A549 (cell line): ENCODE measurements at regions not wholly inside any gene's neighbourhood (a gene's known extent, or its start where the extent isn't known, plus 50 kb on each side); places are given as distances from the start of the nearest gene placed in this dataset.

ENCODE experiments used
- ATAC-seq, 2 experiments: fragments of 200-7000 bp in 1 of 2; fragments of >200 bp in 1 of 2; cut with Nextera tagmentation in 1 of 2; cut with Tn5 transposase in 1 of 2; 3 replicates each; pipeline versions ENCODE4 v1.8.0 to v1.9.1; 2018 to 2020; ENCODE audit warnings: mild to moderate bottlenecking in 1 of 2, moderate library complexity in 1 of 2
- CTCF ChIA-PET: fragments of 300-600 bp; sonication (Branson Sonifier 250); formaldehyde crosslinking; extraction: SDS; loops from one replicate; lab custom pipeline; 2021; ENCODE audit warnings: antibody characterized with exemption, inconsistent platforms; lab: Yijun Ruan, JAX
- POLR2A ChIA-PET: fragments of 350-600 bp; formaldehyde crosslinking; extraction: SDS; loops from one replicate; lab custom pipeline; 2021; ENCODE audit warnings: antibody characterized with exemption, inconsistent platforms; lab: Yijun Ruan, JAX
- DNase-seq, 2 experiments: peaks; one replicate each; pipeline versions ENCODE4 v3.0.0 to v3.0.0-alpha.2; 2011 to 2016; ENCODE audit warnings: low read depth in 1 of 2, low spot score in 1 of 2
- FAIRE-seq: peaks from 2 replicates; lab custom pipeline; 2011; peaks lifted over from hg19 to GRCh38; lab: Jason Lieb, UNC
- H3K27ac ChIP-seq, 2 experiments: fragments of >200 bp; sonication (Bioruptor Twin); formaldehyde crosslinking; 3 replicates each; pipeline ENCODE4 v1.5.1; 2016 to 2017
- H3K4me1 ChIP-seq: fragments of >200 bp; sonication (Bioruptor Twin); formaldehyde crosslinking; 3 replicates; pipeline ENCODE4 v1.6.1; 2016
- H3K4me2 ChIP-seq: fragments of >200 bp; sonication (Bioruptor Twin); formaldehyde crosslinking; 3 replicates; pipeline ENCODE4 v1.6.1; 2016
- H3K4me3 ChIP-seq: fragments of >200 bp; sonication (Bioruptor Twin); formaldehyde crosslinking; 3 replicates; pipeline ENCODE4 v1.5.1; 2016
- H3K9me3 ChIP-seq: fragments of >200 bp; sonication (Bioruptor Twin); formaldehyde crosslinking; 3 replicates; pipeline ENCODE4 v1.6.1; 2016
- BHLHE40 ChIP-seq: IDR thresholded peaks from 2 replicates; pipeline ENCODE4 v1.6.1; 2012; ENCODE audit warnings: low read depth, low read length, inconsistent platforms
- CBX8 ChIP-seq: fragments of 200-600 bp; sonication (generic); IDR thresholded peaks from 2 replicates; pipeline ENCODE4 v1.6.1; 2016
- CEBPB ChIP-seq, 2 experiments: fragments of >200 bp in 1 of 2; sonication (Bioruptor Twin) in 1 of 2; formaldehyde crosslinking in 1 of 2; IDR thresholded peaks; 2 replicates each; pipeline ENCODE4 v1.6.1; 2012 to 2016
- CHD2 ChIP-seq: fragments of 150-350 bp; IDR thresholded peaks from 2 replicates; pipeline ENCODE4 v1.6.1; 2014; ENCODE audit warnings: low read length; ENCODE audit not compliant: partially characterized antibody
- EP300 ChIP-seq, 2 experiments: fragments of >200 bp; sonication (Bioruptor Twin); formaldehyde crosslinking; IDR thresholded peaks; 2 replicates in 1 of 2; 3 replicates in 1 of 2; pipeline ENCODE4 v1.6.1; 2016 to 2017
- GATA3 ChIP-seq: IDR thresholded peaks from 2 replicates; pipeline ENCODE4 v1.6.1; 2012; ENCODE audit warnings: borderline replicate concordance
- HOXB5 ChIP-seq: fragments of 250-450 bp; sonication (Bioruptor Pico); IDR thresholded peaks from 2 replicates; pipeline ENCODE4 v1.5.0; 2020; ENCODE audit warnings: mild to moderate bottlenecking, moderate library complexity
- JUN ChIP-seq, 2 experiments: fragments of >200 bp; sonication (Bioruptor Twin); formaldehyde crosslinking; IDR thresholded peaks; 2 replicates in 1 of 2; 3 replicates in 1 of 2; pipeline ENCODE4 v1.6.1; 2016 to 2017
- JUNB ChIP-seq: fragments of >200 bp; sonication (Bioruptor Twin); formaldehyde crosslinking; IDR thresholded peaks from 2 replicates; pipeline ENCODE4 v1.6.1; 2016
- MYC ChIP-seq: IDR thresholded peaks from 2 replicates; pipeline ENCODE4 v1.6.1; 2012; ENCODE audit warnings: mild to moderate bottlenecking, inconsistent platforms, low read length, improper control_type of control experiment, borderline replicate concordance
- POLR2A ChIP-seq: IDR thresholded peaks from 2 replicates; pipeline ENCODE4 v1.6.1; 2012; ENCODE audit warnings: mild to moderate bottlenecking, low read length
- RARB ChIP-seq: fragments of 250-450 bp; sonication (Bioruptor Pico); IDR thresholded peaks from 2 replicates; pipeline ENCODE4 v1.8.0; 2021; ENCODE audit warnings: mild to moderate bottlenecking, moderate library complexity
- RCOR1 ChIP-seq: fragments of 150-350 bp; IDR thresholded peaks from 2 replicates; pipeline ENCODE4 v1.6.1; 2014; ENCODE audit warnings: antibody characterized with exemption, low read length, low read depth
- SREBF2 ChIP-seq: fragments of 450-650 bp; IDR thresholded peaks from 2 replicates; pipeline ENCODE4 v1.6.1; 2014; ENCODE audit warnings: mild to moderate bottlenecking, moderate library complexity
- ZC3H11A ChIP-seq: fragments of 450-650 bp; IDR thresholded peaks from 2 replicates; pipeline ENCODE4 v1.6.1; 2014; ENCODE audit warnings: antibody characterized with exemption, mild to moderate bottlenecking
- ZNF302 ChIP-seq: fragments of 250-450 bp; sonication (Bioruptor Pico); IDR thresholded peaks from 2 replicates; pipeline ENCODE4 v1.9.0; 2021; ENCODE audit warnings: inconsistent platforms, mild to moderate bottlenecking, moderate library complexity
- ZSCAN20 ChIP-seq: fragments of 250-450 bp; sonication (Bioruptor Pico); IDR thresholded peaks from 2 replicates; pipeline ENCODE4 v1.8.0; 2022; ENCODE audit warnings: mild to moderate bottlenecking, moderate library complexity
- WGBS: methylation state at CpG from one replicate; pipeline ENCODE4 v1.1.6; 2017; ENCODE audit errors: missing lambda C conversion rate; 5-methylcytosine and 5-hydroxymethylcytosine counted together
- TF ChIP-seq, protein P1 (sequence below): fragments of >200 bp; sonication (Bioruptor Twin); formaldehyde crosslinking; IDR thresholded peaks from 3 replicates; pipeline ENCODE4 v1.6.1; 2016
- TF ChIP-seq, protein P2 (sequence below): fragments of >200 bp; sonication (Bioruptor Twin); formaldehyde crosslinking; IDR thresholded peaks from 3 replicates; pipeline ENCODE4 v1.5.1; 2016
- TF ChIP-seq, protein P3 (sequence below): fragments of 200-600 bp; sonication (generic); IDR thresholded peaks from 2 replicates; pipeline ENCODE4 v1.6.1; 2016; ENCODE audit warnings: antibody characterized with exemption, mild to moderate bottlenecking, moderate library complexity
- TF ChIP-seq, protein P4 (sequence below): IDR thresholded peaks from 2 replicates; pipeline ENCODE4 v1.6.1; 2012
- TF ChIP-seq, protein P5 (sequence below): fragments of 450-650 bp; IDR thresholded peaks from 2 replicates; pipeline ENCODE4 v1.6.1; 2014; ENCODE audit warnings: antibody characterized with exemption
- TF ChIP-seq, protein P6 (sequence below): fragments of 250-450 bp; sonication (Bioruptor Pico); IDR thresholded peaks from 2 replicates; pipeline ENCODE4 v1.5.0; 2021; ENCODE audit warnings: mild to moderate bottlenecking, moderate library complexity, borderline replicate concordance
- TF ChIP-seq, protein P7 (sequence below): fragments of >200 bp; sonication (Bioruptor Twin); formaldehyde crosslinking; IDR thresholded peaks from 2 replicates; pipeline ENCODE4 v1.6.1; 2016

DNA sequence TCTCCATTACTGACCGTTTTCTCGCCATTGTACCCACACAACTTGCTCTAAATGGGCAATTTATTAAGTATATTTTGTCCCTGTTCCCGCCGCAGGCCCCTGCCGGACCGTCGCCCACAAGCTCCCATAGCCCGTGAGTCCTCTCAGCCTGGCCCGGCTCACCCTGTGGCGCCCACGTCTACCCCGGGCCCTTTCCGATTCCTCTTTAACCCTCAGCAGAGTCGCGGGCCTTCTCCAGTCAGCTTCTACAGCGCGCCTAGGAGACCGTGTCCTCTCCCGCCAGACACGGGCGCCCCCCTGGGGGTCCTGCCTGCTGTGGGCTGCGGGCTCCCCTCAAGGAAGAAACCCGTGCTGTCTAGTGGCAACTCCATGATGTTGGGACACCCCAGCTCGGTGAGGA lies 57.8 kb upstream of the SPATA31E1 start:
- Histone ChIP-seq H3K4me3 (no peak overlapping the region), H3K4me2 (no peak overlapping the region), H3K9me3 (no peaks in the 10 kb centered on the region), H3K4me1 (peaks cover 3% of the 10 kb centered on the region; the same call in 2 of the 3 replicates), H3K27ac (no peak overlapping the region)
- WGBS, result 93% methylated on average over 16 of the region's 24 CpGs
- ATAC-seq (no peak), FAIRE-seq (no peak), DNase-seq (no peak)
- CTCF ChIA-PET, result interaction anchor here (2.0 to 2.2 kb wide), 2 partner anchors 11 to 12 kb away, joined by 7 to 8 read pairs; no protein-coding TSS in a partner anchor
- TF ChIP-seq, protein P1, sequence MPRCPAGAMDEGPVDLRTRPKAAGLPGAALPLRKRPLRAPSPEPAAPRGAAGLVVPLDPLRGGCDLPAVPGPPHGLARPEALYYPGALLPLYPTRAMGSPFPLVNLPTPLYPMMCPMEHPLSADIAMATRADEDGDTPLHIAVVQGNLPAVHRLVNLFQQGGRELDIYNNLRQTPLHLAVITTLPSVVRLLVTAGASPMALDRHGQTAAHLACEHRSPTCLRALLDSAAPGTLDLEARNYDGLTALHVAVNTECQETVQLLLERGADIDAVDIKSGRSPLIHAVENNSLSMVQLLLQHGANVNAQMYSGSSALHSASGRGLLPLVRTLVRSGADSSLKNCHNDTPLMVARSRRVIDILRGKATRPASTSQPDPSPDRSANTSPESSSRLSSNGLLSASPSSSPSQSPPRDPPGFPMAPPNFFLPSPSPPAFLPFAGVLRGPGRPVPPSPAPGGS, result no peak
- no peak for TF ChIP-seq CEBPB (IDR thresholded peaks at IDR 0.05)
- no peak for TF ChIP-seq CHD2
- TF ChIP-seq, protein P2, sequence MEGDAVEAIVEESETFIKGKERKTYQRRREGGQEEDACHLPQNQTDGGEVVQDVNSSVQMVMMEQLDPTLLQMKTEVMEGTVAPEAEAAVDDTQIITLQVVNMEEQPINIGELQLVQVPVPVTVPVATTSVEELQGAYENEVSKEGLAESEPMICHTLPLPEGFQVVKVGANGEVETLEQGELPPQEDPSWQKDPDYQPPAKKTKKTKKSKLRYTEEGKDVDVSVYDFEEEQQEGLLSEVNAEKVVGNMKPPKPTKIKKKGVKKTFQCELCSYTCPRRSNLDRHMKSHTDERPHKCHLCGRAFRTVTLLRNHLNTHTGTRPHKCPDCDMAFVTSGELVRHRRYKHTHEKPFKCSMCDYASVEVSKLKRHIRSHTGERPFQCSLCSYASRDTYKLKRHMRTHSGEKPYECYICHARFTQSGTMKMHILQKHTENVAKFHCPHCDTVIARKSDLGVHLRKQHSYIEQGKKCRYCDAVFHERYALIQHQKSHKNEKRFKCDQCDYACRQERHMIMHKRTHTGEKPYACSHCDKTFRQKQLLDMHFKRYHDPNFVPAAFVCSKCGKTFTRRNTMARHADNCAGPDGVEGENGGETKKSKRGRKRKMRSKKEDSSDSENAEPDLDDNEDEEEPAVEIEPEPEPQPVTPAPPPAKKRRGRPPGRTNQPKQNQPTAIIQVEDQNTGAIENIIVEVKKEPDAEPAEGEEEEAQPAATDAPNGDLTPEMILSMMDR, result no peak
- TF ChIP-seq, protein P3, sequence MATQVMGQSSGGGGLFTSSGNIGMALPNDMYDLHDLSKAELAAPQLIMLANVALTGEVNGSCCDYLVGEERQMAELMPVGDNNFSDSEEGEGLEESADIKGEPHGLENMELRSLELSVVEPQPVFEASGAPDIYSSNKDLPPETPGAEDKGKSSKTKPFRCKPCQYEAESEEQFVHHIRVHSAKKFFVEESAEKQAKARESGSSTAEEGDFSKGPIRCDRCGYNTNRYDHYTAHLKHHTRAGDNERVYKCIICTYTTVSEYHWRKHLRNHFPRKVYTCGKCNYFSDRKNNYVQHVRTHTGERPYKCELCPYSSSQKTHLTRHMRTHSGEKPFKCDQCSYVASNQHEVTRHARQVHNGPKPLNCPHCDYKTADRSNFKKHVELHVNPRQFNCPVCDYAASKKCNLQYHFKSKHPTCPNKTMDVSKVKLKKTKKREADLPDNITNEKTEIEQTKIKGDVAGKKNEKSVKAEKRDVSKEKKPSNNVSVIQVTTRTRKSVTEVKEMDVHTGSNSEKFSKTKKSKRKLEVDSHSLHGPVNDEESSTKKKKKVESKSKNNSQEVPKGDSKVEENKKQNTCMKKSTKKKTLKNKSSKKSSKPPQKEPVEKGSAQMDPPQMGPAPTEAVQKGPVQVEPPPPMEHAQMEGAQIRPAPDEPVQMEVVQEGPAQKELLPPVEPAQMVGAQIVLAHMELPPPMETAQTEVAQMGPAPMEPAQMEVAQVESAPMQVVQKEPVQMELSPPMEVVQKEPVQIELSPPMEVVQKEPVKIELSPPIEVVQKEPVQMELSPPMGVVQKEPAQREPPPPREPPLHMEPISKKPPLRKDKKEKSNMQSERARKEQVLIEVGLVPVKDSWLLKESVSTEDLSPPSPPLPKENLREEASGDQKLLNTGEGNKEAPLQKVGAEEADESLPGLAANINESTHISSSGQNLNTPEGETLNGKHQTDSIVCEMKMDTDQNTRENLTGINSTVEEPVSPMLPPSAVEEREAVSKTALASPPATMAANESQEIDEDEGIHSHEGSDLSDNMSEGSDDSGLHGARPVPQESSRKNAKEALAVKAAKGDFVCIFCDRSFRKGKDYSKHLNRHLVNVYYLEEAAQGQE, result no peak
- TF ChIP-seq, protein P4, sequence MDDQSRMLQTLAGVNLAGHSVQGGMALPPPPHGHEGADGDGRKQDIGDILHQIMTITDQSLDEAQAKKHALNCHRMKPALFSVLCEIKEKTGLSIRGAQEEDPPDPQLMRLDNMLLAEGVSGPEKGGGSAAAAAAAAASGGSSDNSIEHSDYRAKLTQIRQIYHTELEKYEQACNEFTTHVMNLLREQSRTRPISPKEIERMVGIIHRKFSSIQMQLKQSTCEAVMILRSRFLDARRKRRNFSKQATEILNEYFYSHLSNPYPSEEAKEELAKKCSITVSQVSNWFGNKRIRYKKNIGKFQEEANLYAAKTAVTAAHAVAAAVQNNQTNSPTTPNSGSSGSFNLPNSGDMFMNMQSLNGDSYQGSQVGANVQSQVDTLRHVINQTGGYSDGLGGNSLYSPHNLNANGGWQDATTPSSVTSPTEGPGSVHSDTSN, result no peak
- TF ChIP-seq RCOR1, result no peak
- no peak for TF ChIP-seq RARB (CRISPR knock-in tag)
- TF ChIP-seq CBX8, result no peak
- TF ChIP-seq SREBF2, result no peak
- TF ChIP-seq, protein P5, sequence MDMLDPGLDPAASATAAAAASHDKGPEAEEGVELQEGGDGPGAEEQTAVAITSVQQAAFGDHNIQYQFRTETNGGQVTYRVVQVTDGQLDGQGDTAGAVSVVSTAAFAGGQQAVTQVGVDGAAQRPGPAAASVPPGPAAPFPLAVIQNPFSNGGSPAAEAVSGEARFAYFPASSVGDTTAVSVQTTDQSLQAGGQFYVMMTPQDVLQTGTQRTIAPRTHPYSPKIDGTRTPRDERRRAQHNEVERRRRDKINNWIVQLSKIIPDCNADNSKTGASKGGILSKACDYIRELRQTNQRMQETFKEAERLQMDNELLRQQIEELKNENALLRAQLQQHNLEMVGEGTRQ, result no peak
- TF ChIP-seq ZNF302 (CRISPR knock-in tag), result no peak
- no peak for TF ChIP-seq ZC3H11A
- no peak for TF ChIP-seq HOXB5 (CRISPR knock-in tag)
- TF ChIP-seq GATA3, result no peak
- POLR2A ChIA-PET, result no interaction called here

DNA sequence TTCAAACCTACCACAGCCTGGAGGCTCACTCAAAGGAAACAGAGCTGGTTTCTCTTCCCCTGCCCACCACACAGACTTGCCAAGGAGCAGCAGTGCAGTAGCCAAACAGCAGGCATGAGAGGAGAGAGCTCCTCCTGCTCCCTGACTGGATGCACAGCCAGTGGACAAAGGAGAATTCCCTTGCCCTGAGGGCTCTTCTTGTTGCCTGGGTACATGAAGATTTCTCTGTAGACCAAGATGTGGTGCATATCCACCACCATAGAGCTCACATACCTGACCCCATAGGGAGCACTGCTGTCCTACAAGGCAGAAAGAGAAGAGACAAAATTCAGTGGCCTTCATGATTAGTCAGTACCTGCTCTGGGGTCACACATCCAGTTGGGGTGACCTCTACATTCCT lies 56.3 kb upstream of the SPATA31E1 start:
- Histone ChIP-seq H3K4me1 (peaks cover 3% of the 10 kb centered on the region; the same call in 2 of the 3 replicates), H3K9me3 (no peaks in the 10 kb centered on the region), H3K4me3 (no peak overlapping the region), H3K4me2 (no peak overlapping the region), H3K27ac (no peak overlapping the region)
- DNase-seq (no peak), ATAC-seq (no peak), FAIRE-seq (no peak)
- ChIA-PET CTCF (interaction anchor here (0.8 to 3.3 kb wide), 5 partner anchors 11 to 142 kb away, joined by 3 to 11 read pairs (median 7); no protein-coding TSS in a partner anchor), POLR2A (no interaction called here)
- TF ChIP-seq RCOR1 (no peak), CBX8 (no peak), JUN (IDR thresholded peaks at IDR 0.05) (no peak), RARB (CRISPR knock-in tag) (no peak), MYC (no peak), CHD2 (no peak), POLR2A (no peak), ZSCAN20 (no peak), BHLHE40 (no peak), EP300 (IDR thresholded peaks at IDR 0.05) (no peak), JUNB (no peak)
- TF ChIP-seq, protein P6, sequence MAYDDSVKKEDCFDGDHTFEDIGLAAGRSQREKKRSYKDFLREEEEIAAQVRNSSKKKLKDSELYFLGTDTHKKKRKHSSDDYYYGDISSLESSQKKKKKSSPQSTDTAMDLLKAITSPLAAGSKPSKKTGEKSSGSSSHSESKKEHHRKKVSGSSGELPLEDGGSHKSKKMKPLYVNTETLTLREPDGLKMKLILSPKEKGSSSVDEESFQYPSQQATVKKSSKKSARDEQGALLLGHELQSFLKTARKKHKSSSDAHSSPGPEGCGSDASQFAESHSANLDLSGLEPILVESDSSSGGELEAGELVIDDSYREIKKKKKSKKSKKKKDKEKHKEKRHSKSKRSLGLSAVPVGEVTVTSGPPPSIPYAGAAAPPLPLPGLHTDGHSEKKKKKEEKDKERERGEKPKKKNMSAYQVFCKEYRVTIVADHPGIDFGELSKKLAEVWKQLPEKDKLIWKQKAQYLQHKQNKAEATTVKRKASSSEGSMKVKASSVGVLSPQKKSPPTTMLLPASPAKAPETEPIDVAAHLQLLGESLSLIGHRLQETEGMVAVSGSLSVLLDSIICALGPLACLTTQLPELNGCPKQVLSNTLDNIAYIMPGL (CRISPR knock-in tag), result no peak
- TF ChIP-seq, protein P1, result no peak
- TF ChIP-seq, protein P7, sequence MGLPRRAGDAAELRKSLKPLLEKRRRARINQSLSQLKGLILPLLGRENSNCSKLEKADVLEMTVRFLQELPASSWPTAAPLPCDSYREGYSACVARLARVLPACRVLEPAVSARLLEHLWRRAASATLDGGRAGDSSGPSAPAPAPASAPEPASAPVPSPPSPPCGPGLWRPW, result no peak
